Lung (tissue), 11 donors: ENCODE measurements at regions not wholly inside any gene's neighbourhood (a gene's known extent, or its start where the extent isn't known, plus 50 kb on each side); places are given as distances from the start of the nearest gene placed in this dataset.
"Not testable (repeated sequence)": the region's sequence is repeated elsewhere in the genome, so short reads cannot be mapped to it uniquely, and the experiment has no call there.

Source experiments
- ATAC-seq: fragments of 200-7000 bp; cut with Tn5 transposase; one replicate; pipeline ENCODE4 v1.9.1; 2020; ENCODE audit warnings: moderate number of reproducible peaks; ENCODE audit not compliant: insufficient read depth, low FRiP score
- DNase-seq, 3 donors: peaks; one replicate each; pipeline ENCODE4 v3.0.0-alpha.2; 2013 to 2017
- H3K27ac ChIP-seq, 2 donors: one replicate each; pipeline ENCODE4 v1.5.1; 2013; ENCODE audit warnings: mild to moderate bottlenecking in 2 of 2, moderate library complexity in 2 of 2, control low read depth in 1 of 2, inconsistent platforms in 1 of 2, low read depth in 1 of 2, low read length in 1 of 2
- H3K27me3 ChIP-seq, 3 donors: one replicate each; pipeline ENCODE4 v1.5.1; 2013; ENCODE audit warnings: low read length in 2 of 3; ENCODE audit not compliant: control insufficient read depth in 3 of 3, insufficient read depth in 3 of 3
- H3K36me3 ChIP-seq, 4 donors: one replicate each; pipeline ENCODE4 v1.5.1; 2013; ENCODE audit warnings: low read length in 4 of 4, mild to moderate bottlenecking in 1 of 4, moderate library complexity in 1 of 4; ENCODE audit not compliant: control insufficient read depth in 4 of 4, insufficient read depth in 4 of 4
- H3K4me1 ChIP-seq, 5 donors: one replicate each; pipeline ENCODE4 v1.5.1; 2013; ENCODE audit warnings: low read length in 5 of 5, mild to moderate bottlenecking in 2 of 5, moderate library complexity in 1 of 5; ENCODE audit not compliant: control insufficient read depth in 5 of 5, insufficient read depth in 5 of 5
- H3K4me3 ChIP-seq: one replicate; pipeline ENCODE4 v1.5.1; 2013; ENCODE audit warnings: mild to moderate bottlenecking, control low read depth, moderate library complexity
- H3K9ac ChIP-seq, 2 donors: one replicate each; pipeline ENCODE4 v1.5.1; 2013; ENCODE audit warnings: low read length in 2 of 2, control low read depth in 1 of 2; ENCODE audit not compliant: insufficient read depth in 1 of 2
- H3K9me3 ChIP-seq, 4 donors: one replicate each; pipeline ENCODE4 v1.5.1; 2013; ENCODE audit warnings: low read length in 3 of 4, mild to moderate bottlenecking in 1 of 4, moderate library complexity in 1 of 4; ENCODE audit not compliant: control insufficient read depth in 4 of 4, insufficient read depth in 3 of 4
- CTCF ChIP-seq: IDR thresholded peaks from 2 replicates; pipeline ENCODE4 v1.5.1; 2012; ENCODE audit warnings: mild to moderate bottlenecking; ENCODE audit errors: control extremely low read depth, extremely low read depth
- WGBS, 2 donors: extraction: QIAGEN DNeasy Blood & Tissue Kit; methylation state at CpG; one replicate each; pipeline ENCODE4 v1.1.7; 2013; 5-methylcytosine and 5-hydroxymethylcytosine counted together
- donor health status: control.
- donor health status: control.
- donor health status: Bipolar disorder and iron deficiency.
- donor health status: healthy.
- donor health status: DM: yes; HTN: yes; CAD: no.

- Histone ChIP-seq H3K9ac (no peak overlapping the region), H3K4me1 (no peaks in the 10 kb centered on the region), H3K36me3 (no peaks in the 10 kb centered on the region), H3K27ac (no peak overlapping the region), H3K27me3 (no peaks in the 10 kb centered on the region), H3K4me3 (no peak overlapping the region), H3K9me3 (peaks cover 2 to 11% (median 4%) of the 10 kb centered on the region in 4 donors)
- ATAC-seq, result no peak
- no peak for TF ChIP-seq CTCF
- no peak for DNase-seq
- WGBS, 2 donors, result 66 to 74% methylated on average over 3 of the region's 3 CpGs
Measured at GRCh38 chr22:12613199-12613598, 2914.8 kb upstream of the OR11H1 start.

GRCh38 chr22:12613907-12614306, 2914.1 kb upstream of the OR11H1 start:
- 38 to 44% methylated on average over 4 of the region's 4 CpGs for WGBS, 2 donors
- H3K27me3 ChIP-seq, ATAC-seq, DNase-seq, H3K36me3 ChIP-seq, H3K9ac ChIP-seq, H3K27ac ChIP-seq, H3K4me1 ChIP-seq, H3K4me3 ChIP-seq: not testable (repeated sequence)
- H3K9me3 ChIP-seq, result peaks cover under 1 to 10% (median 3%) of the 10 kb centered on the region in 4 donors

- not testable (repeated sequence) for H3K9me3 ChIP-seq, H3K27ac ChIP-seq, ATAC-seq, H3K36me3 ChIP-seq, H3K4me1 ChIP-seq, DNase-seq, H3K9ac ChIP-seq, H3K4me3 ChIP-seq, H3K27me3 ChIP-seq
- WGBS, 2 donors, result 59 to 70% methylated on average over 4 of the region's 4 CpGs
Measured at GRCh38 chr22:12626894-12627293, 2901.1 kb upstream of the OR11H1 start.

- not testable (repeated sequence) for H3K4me3 ChIP-seq, H3K9ac ChIP-seq, H3K9me3 ChIP-seq, ATAC-seq, DNase-seq, H3K4me1 ChIP-seq, H3K27me3 ChIP-seq, H3K27ac ChIP-seq, H3K36me3 ChIP-seq
- 48 to 52% methylated on average over 2 of the region's 2 CpGs for WGBS, 2 donors
Measured at GRCh38 chr22:12629815-12630214, 2898.2 kb upstream of the OR11H1 start.

GRCh38 chr22:12630965-12631364, 2897.0 kb upstream of the OR11H1 start:
- not testable (repeated sequence) for DNase-seq, H3K36me3 ChIP-seq, H3K27me3 ChIP-seq, H3K4me1 ChIP-seq, ATAC-seq, H3K4me3 ChIP-seq, H3K9ac ChIP-seq, H3K27ac ChIP-seq, H3K9me3 ChIP-seq
- 38 to 41% methylated on average over 3 of the region's 3 CpGs for WGBS, 2 donors

- not testable (repeated sequence) for H3K36me3 ChIP-seq, H3K4me1 ChIP-seq, ATAC-seq, H3K9ac ChIP-seq, H3K27ac ChIP-seq, H3K27me3 ChIP-seq, DNase-seq, H3K4me3 ChIP-seq
- H3K9me3 ChIP-seq, result peaks cover 0 to 16% (median 4%) of the 10 kb centered on the region in 4 donors
Measured at GRCh38 chr22:12637566-12638166, 2890.3 kb upstream of the OR11H1 start.

GRCh38 chr22:12638319-12638718, 2889.7 kb upstream of the OR11H1 start:
- ATAC-seq, H3K4me3 ChIP-seq, H3K36me3 ChIP-seq, DNase-seq, H3K27me3 ChIP-seq, H3K27ac ChIP-seq, H3K9ac ChIP-seq, H3K4me1 ChIP-seq: not testable (repeated sequence)
- peaks cover 0 to 16% (median 4%) of the 10 kb centered on the region in 4 donors for H3K9me3 ChIP-seq
- WGBS, 2 donors, result 75% methylated on average over 3 of the region's 3 CpGs
